HG03575 (cell line): ENCODE measurements at regions not wholly inside any gene's neighbourhood (a gene's known extent, or its start where the extent isn't known, plus 50 kb on each side); places are given as distances from the start of the nearest gene placed in this dataset.

ENCODE experiments used
- ATAC-seq: cut with Tn5 transposase; IDR thresholded peaks from one replicate; pipeline ENCODE4 v1.9.1; 2021; ENCODE audit not compliant: unreplicated experiment, insufficient number of reproducible peaks, low FRiP score; ENCODE audit errors: extremely low read depth

DNA sequence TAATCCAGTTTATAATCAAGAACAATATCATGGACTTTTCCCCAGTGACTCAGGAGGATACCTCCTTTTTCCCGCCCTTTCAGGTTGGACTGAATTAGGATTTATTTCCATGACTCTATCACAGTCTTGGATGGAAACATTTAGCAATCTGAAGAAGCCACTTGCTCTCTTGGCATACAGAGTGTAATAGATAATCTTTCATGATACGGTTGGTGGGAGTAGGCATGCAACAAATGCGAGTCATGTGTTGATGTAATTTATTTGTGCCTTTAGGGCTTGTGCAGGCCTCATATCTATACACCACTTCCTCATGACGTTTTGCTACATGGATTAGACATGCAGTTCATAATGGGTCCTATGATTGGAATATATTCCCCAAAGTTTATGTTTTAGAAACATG lies 54.2 kb upstream of the MCTP2 start:
- no peak for ATAC-seq

DNA sequence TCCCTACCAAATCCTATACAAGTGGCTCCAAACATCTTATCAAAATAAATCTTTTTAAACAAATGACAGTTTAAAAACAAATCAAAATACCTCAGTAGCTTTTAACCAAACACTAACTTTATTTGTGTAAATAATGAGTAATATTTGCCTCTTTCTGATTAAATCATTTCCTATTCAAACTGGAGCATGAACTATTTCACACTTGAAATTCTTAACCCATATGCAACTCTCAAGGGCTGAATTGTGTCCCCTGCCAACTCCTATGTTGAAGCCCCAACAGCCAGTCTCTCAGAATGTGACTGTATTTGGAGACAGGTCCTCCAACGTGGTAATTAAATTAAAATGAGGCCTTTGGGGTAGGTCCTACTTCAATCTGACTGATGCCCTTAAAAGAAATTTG lies 55.9 kb upstream of the MCTP2 start:
- ATAC-seq: no peak

DNA sequence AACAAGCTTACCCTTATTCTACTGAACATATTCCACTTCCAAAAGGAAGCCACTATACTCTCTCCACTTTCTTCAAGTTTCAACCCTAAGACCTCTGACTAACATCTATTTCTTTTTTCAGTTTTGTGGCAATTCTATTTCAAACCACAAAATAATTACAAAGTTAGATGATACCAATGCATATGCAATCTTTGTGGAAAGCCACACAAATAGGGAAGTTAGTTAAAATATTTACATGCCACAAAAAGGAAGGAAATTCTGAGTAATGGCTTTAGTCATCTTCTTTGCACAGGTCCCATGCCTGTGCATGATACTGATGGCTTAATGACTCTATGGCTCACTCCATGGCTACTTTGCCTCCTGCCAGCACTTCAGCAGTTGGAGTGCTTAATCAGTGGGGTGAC lies 57.0 kb upstream of the MCTP2 start:
- ATAC-seq: peak; percentile 81

DNA sequence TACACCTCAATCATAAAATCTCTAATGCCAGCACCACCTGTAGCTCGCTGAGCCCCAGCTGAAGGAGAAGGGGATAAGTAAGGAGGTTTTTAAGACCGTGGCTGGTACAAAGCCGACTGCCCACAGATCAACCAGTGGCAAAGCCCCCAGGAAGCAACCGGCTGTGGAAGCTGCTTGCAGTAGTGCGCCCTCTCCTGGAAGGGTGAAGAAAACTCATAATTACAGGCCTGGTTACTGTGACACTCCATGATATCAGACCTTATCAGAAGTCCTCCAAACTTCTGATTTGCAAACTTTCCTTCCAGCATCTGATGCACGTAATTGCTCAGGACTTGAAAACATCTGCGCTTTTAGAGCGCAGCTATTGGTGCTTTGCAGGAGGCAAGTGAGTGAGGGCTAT lies 63.1 kb upstream of the MCTP2 start:
- no peak for ATAC-seq

DNA sequence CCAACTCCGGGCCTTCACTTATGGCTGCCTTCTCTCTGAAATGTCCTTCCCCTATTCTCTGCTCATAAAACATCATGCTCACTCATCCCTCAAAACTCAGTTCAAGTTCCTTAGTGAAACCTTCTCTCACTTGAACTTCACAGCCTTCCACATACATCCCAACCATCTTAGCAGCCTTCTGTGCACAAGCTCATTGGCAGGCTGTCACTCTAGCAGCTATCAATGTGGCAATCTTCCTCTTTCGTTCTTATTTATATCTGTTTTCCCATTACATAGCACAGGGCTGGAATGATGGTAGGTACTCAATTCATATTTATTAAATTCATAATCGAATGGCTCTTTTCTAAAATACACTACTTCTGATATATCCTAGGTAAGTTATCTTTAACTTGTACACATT lies 66.4 kb upstream of the MCTP2 start:
- ATAC-seq: no peak

DNA sequence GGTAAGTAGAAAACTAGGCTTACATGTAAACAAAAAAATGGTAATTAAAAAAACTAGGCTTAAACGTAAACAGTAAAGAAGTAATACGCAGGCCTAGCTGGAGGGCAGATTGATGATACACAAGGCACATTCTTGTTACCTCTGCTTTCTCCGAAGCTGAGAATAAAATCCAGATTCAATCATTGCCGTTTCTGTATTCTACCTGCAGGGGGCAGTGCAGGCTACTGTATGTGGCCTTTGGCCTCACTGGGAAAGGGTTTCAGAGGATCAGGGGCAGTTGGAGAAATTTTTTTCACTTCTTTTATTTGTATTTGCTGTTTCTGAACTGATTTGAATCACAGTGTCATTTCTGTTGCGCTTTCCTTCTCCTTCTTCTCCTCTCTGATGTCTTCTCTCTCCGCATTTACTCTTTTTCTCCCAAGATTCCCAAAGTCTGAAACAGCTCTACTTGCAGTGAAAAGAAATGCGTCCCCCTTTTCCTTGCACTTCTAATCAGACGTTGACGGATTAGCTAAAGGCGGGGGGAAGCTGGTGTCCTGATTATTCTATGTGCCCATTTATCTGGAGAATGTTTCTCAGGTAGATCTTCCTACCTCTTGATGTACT lies 67.1 kb upstream of the MCTP2 start:
- ATAC-seq: no peak

DNA sequence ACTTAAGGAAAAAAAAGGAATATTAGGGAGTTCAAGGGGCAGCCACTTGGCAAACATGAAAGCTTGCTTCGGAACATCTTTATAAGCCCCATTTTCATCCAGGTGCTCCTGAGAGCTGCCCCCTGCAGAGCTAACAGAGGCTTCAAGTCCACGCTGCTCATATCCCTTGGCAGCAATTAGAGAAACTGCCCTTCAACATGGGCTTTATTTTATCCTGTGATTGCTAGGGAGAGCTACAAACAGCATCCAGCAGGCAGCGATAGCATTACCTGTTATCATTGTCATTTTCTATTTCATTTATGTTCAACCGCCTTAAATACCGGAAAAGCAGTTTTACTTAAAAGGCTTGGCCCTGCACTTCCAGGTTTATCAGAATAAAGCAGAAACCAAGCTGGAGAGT lies 68.4 kb upstream of the MCTP2 start:
- no peak for ATAC-seq

DNA sequence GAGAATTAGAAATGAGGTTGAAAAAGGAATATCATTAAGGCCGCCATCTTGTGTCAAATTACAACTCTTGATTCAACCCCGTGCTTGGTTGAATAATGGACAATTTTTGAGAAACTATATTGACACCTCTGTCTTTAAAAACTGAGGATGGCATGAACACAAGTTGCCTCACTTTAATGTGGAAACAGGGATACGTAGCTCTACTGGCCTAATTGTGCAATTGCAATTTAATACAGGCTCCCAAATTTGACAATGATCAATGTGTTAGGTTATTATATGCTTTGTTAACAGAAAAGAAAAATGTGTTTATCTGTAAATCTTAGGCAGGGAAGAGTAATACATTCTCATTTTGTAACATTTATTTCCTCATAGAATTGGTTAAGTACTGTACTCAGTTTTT lies 77.1 kb upstream of the MCTP2 start:
- ATAC-seq: no peak

DNA sequence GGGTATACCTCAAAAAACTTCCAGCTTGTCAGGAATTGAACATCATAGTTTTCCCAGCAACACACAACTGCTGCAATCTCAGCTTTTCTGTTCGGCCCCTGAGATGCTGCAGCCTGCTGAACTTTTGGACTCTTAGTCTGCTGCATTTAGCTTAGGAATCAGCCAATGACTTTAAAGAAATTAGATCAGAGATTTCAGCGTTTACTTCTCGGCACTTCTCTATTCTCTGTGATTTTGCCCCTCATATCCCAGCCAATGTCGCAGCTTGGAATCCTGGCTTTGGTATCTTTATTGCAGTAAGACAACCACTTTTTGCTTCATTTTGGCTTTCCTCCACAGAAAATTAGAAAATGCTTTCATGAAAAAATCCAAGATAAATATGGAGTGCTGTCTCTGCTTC lies 86.3 kb upstream of the MCTP2 start:
- no peak for ATAC-seq

DNA sequence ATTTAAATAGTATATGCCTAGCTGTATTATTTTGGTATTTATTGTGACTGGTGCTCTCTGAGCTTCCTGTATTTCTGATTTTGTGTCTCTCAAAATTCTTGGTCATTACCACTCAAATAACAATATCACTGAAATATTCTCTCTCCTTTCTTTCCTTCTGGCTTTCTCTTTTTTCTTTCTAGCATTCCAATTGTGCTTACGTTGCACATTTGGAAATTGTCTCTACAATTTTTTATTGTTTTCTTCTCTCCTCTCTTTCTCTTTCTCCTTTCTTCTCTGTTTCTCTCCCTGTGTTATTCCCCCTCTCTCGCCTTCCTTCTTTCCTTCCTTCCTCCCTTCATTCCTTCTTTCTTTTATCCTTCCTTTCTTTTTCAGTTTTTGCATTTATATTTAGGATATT lies 89.6 kb upstream of the MCTP2 start:
- no peak for ATAC-seq

DNA sequence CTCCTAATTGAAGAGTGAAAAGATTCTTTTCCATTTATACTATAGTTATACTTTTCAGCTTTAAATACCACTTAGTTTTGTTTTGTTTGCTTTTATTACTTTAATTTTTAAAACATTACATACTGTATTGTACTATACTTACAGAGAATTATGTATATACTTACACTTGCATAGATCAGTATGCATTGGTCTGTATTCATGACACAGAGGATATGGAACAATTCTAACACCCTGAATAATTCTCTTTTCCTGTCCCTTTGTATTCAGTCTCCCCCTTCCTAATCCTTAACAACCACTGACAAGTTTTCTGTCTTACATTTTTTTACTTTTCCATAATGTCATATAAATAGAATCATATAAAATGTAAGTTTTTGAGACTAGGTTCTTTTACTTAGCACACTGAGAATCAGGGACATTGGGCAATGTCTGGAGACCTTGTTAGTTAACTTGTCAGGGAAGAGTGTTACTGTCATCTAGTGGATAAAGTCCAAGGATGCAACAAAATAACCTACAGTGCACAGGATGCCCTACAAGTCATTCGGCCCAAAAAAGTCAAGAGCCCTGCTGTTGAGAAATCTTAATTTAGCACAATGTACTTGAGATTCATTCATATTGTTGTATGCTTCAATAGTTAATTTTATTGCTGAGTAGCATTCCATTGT lies 95.7 kb upstream of the MCTP2 start:
- ATAC-seq: no peak

DNA sequence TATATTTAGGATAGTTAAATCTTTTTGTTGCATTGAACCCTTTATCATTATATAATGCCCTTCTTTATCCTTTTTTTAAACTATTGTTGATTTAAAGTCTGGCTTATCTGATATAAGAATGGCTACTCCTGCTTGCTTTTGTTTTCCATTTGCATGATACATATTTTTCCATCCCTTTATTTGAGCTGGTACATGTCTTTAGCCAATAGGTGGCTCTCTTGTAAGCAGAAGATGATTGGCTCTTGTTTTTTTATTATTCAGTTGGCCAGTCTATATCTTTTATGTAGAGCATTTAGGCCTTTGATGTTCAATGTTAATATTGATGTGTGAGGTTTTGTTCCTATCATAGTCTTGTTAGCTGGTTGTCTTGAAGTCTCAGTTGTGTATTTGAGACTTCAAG lies 99.5 kb upstream of the MCTP2 start:
- ATAC-seq: no peak

DNA sequence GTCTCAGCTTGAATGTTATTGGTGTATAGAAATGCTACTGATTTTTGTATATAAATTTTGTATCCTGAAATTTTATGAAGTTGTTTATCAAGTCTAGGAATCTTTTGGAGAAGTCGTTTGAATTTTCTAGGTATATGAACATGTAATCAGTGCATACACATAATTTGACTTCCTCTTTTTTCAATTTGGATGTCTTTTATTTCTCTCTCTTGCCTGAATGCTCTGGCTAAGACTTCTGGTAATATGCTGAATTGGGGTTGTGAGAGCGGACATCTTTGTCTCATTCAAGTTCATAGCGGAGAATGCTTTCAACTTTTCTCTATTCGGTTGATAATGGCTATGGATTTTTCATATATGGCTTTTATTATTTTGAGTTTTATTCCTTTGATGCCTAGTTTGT lies 100.9 kb upstream of the MCTP2 start:
- ATAC-seq: no peak

DNA sequence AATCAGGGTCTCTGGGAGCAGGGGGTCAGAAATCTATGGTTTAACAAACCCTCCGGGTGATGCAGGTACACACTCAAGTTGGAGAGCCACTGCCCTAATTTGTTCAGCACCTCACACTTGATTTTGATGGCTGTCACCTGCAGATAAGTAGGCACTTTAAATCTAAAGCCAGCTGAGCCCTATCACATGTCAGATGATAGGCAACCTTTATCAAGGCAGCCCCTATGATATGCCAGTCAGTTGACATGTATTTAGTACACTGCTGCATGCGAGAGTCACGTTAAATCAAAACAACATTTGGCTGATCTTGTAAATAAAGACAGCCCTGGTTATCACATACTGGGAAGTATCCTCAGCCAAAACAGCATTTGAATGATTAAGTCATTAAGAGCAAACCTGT lies 104.4 kb upstream of the MCTP2 start:
- no peak for ATAC-seq

DNA sequence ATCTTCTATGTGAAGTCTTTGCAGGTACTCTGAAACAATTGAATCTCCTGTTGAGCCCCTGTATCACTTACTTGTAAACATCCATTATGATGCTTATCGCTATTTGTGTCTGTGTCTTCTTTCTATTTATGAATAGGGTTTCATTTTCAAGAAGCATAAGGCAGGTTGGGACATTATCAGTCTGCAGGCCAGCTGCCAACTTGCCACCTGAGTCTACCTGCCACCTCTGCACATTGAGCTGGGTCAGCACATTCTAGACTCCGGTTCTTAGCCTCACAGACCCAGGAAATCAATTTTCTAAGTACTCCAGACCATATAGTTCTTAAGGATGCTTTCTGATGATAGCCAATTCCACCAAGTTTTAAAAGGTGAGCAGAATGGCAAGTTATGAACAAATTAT lies 105.7 kb upstream of the MCTP2 start:
- ATAC-seq: no peak

DNA sequence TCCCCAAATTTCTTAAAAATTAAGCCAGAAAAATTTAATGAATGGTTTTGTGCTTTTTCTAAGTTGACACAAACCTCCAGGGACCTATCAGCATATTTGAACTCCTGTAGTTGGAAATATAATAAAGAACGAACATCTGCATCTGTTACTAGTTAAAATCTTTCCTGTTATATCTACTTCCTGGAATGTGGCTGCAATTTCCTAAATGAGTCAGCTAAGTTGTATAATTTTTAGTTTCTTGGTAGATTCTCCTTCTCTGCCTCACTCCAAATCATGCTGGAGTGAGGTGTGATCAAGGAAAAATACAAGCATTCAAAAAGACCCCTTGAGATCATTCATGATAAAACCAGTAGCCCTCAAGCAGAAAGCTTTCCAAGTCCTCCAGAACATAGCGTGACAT lies 106.2 kb upstream of the MCTP2 start:
- ATAC-seq: no peak

DNA sequence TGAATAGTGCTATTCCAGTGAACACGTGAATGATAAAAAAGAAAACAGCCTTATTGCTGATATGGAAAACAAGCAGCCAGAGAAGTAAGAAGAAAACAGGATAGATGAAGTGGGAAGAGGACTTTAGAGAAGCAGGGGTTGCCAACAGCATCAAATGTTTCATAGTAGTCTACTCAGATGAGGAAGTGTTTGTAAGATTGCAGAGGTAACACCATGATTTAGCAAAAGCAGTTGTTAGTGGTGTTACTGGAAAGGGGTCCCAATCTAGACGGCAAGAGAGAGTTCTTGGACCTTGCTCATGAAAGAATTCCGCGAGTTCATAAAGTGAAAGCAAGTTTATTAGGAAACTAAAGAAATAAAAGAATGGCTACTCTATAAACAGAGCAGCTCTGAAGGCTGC lies 108.8 kb upstream of the MCTP2 start:
- ATAC-seq: no peak

DNA sequence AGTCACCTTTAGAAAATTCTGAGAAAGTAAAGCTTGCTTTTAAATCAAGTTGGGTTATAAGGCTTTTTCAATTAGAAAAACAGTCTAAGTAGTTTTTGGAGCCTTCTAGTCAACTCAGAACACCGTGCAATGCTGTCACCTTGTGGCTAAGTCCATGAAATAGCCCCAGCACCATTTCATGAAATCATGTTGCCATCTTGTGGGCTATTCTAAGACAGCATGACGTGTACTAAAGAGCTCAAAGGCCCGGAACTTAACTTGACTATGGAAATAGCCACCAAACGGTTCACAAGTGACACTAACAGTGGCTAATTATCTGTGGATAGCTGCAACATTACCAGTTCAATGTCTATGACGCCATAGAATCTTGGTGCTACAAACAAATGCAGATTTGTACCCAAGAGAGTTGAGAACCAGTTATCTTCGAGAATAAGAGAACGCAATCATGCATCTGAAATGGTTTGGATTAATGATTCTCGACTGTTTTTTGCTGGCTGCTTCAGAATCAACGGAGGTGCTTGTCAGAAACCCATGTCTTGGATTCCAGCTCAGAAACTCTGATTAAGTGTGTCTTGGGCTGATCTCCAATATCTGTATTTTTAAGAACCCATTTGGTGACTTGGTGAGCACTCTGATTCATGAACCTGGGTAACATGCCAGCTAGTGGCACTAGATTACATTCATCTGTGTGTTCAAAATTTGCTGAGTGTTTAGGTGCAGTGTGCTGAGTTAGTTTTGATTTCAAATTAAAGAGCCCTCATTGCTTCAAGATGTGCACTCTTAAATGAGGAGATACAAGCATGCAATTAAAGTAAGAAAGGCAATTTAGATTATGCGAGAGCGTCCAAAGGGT lies 111.2 kb upstream of the MCTP2 start:
- ATAC-seq: peak; percentile 96

DNA sequence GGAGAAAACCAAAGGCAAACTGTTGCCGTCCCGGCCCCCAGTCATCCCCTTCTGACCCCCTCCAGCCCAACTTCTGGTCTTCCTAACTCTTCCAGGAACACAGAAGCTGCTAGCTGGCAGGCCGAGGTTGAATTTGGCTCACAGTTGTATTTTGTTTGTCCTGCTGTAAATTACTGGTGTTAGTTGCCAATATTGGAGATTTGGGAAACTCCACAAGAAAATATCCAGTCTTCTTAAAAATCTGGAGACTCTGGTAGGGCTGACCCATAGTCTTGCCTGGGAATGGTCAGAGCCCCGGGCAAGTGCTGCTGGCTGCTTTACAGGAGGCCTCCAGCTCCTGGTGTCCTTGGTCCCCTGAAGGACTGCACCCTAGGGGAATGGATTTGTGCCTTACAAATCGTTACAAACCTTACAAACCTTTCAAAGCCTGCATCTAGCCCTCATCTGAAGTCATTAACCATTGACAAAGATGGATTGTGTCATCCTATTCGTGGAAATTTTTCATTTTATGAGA lies 112.0 kb upstream of the MCTP2 start:
- ATAC-seq: no peak

DNA sequence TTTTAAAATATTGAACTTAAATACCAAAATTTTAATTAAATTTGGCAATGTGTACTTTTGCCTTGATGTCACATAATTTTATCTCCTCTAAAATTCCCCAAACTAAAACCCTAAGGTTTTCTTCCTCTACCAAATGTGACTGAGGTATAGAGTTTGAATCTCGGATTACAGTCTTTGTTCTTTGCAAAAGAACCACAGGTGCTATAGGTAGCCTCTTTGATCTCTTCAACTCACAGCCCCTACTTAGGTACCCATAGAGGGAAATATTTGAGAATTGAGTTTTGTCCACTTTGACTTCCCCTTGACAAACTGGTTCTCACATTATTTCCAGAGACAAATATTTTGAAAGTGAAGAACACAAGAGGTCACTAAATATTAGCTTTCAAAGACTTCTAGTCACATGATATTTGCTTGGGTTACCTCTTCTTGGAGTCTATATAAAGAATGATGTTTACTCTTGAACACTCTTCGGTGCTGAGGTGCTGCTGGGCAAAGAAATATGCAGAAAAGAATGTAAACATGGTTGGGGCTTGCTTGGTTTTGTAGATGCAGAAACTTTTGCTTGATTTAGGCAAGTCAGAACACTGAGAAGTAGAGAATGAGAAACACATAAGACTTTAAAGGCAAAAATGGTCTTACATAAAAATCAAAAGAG lies 120.8 kb upstream of the MCTP2 start:
- ATAC-seq: no peak
